PFSK-1 (cell line): ENCODE measurements at regions not wholly inside any gene's neighbourhood (a gene's known extent, or its start where the extent isn't known, plus 50 kb on each side); places are given as distances from the start of the nearest gene placed in this dataset.

Experiments
- FOXP2 ChIP-seq: optimal IDR thresholded peaks from 2 replicates; pipeline ENCODE3; 2011; ENCODE audit warnings: borderline replicate concordance, control low read depth, inconsistent platforms; ENCODE audit not compliant: insufficient read depth; ENCODE audit errors: extremely low read length, extremely low read depth
- POLR2AphosphoS5 ChIP-seq: IDR thresholded peaks from 2 replicates; pipeline ENCODE4 v1.6.1; 2012; ENCODE audit warnings: low read depth, mild to moderate bottlenecking, control low read depth, low read length, moderate library complexity
- SIN3A ChIP-seq: IDR thresholded peaks from 2 replicates; pipeline ENCODE4 v1.6.1; 2012; ENCODE audit warnings: mild to moderate bottlenecking, low read length, moderate library complexity, borderline replicate concordance; ENCODE audit not compliant: insufficient read depth
- TAF1 ChIP-seq: IDR thresholded peaks from 2 replicates; pipeline ENCODE4 v1.6.1; 2012; ENCODE audit warnings: low read length, control low read depth, borderline replicate concordance; ENCODE audit not compliant: insufficient read depth
- TF ChIP-seq, protein P1 (sequence below), 2 experiments: IDR thresholded peaks; 2 replicates each; pipeline versions ENCODE4 v1.6.1 to v1.8.0; 2011 to 2012; ENCODE audit warnings: low read depth in 2 of 2, low read length in 2 of 2, control low read depth in 1 of 2, inconsistent platforms in 1 of 2, mild to moderate bottlenecking in 1 of 2, moderate library complexity in 1 of 2; ENCODE audit not compliant: insufficient read depth in 1 of 2

DNA sequence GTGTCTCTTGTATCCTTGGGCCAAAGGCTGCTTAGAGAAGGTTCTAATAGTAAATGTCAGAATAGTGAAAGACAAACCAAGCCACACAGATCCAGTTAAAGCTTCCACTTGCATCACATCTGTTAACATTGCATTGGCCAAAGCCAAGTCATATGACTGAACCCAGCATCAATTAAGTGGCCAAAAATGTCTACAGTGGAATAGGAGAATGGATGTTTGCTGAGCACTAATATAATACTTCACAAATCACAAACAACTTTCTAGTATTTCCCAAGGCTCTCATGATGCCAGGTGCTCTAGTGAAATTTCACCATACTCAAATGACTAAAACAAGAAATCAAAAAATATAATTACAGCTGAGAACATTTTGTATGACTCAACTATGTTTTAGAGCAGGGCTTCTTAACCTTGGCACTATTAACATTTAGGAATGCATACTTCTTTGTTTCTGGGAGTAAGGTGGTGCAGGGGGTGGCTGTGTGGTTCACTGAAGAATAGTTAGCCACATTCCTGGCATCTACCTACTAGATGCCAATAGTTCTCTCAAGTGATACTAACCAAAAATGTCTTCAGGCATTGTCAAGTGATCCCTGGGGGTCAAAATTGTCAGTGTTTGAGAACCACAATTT is 148.0 kb upstream of the SPTLC3 start:
- TF ChIP-seq POLR2AphosphoS5, result no peak
- TF ChIP-seq SIN3A, result no peak
- TF ChIP-seq FOXP2, result no peak
- no peak for TF ChIP-seq TAF1
- TF ChIP-seq, protein P1, sequence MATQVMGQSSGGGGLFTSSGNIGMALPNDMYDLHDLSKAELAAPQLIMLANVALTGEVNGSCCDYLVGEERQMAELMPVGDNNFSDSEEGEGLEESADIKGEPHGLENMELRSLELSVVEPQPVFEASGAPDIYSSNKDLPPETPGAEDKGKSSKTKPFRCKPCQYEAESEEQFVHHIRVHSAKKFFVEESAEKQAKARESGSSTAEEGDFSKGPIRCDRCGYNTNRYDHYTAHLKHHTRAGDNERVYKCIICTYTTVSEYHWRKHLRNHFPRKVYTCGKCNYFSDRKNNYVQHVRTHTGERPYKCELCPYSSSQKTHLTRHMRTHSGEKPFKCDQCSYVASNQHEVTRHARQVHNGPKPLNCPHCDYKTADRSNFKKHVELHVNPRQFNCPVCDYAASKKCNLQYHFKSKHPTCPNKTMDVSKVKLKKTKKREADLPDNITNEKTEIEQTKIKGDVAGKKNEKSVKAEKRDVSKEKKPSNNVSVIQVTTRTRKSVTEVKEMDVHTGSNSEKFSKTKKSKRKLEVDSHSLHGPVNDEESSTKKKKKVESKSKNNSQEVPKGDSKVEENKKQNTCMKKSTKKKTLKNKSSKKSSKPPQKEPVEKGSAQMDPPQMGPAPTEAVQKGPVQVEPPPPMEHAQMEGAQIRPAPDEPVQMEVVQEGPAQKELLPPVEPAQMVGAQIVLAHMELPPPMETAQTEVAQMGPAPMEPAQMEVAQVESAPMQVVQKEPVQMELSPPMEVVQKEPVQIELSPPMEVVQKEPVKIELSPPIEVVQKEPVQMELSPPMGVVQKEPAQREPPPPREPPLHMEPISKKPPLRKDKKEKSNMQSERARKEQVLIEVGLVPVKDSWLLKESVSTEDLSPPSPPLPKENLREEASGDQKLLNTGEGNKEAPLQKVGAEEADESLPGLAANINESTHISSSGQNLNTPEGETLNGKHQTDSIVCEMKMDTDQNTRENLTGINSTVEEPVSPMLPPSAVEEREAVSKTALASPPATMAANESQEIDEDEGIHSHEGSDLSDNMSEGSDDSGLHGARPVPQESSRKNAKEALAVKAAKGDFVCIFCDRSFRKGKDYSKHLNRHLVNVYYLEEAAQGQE (IDR thresholded peaks at IDR 0.05; ENCODE audit: insufficient read depth in 1 of 2, low read depth in 2 of 2, low read length in 2 of 2), result no peak

DNA sequence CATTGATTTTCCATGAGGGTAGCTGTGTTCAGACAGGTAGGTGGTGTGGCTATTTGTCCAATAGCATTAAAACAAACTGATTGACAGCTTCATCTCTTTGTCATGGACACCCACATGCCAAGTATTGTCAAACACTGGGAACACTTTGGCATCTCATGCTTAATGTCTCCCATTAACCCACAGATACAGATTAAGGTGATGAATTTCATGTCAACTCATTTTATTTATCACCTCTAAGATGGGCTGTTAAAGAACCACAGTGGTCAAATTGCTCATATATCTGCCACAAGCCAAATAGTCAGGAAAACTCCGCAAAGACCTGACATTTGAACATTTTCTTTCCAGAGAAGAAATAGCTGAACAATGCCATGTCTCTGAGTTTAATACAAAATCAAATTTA is 139.1 kb upstream of the SPTLC3 start:
- no peak for TF ChIP-seq FOXP2
- TF ChIP-seq TAF1, result no peak
- TF ChIP-seq SIN3A, result no peak
- TF ChIP-seq, protein P1 (IDR thresholded peaks at IDR 0.05; ENCODE audit: insufficient read depth in 1 of 2, low read depth in 2 of 2, low read length in 2 of 2), result no peak

DNA sequence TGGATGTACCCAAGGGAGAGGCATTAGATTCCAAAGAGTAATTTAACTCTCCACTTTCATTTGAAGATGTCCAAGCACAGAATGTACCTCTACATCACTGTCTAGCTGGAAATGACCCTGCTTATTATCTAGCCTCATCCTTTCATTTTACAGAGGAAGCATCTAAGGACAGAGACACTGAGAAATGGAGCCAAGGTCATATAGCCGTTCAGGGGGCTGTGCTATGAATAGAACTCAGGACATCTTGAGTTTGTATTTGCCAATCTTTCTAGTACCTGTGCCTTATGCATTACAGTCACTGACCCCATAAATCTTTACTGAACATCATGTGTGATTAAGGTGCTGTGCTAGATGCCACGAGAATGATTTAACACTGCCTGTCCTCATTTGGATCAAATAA is 138.2 kb upstream of the SPTLC3 start:
- TF ChIP-seq POLR2AphosphoS5 (no peak), SIN3A (no peak), FOXP2 (no peak), TAF1 (no peak)
- TF ChIP-seq, protein P1 (IDR thresholded peaks at IDR 0.05; ENCODE audit: insufficient read depth in 1 of 2, low read depth in 2 of 2, low read length in 2 of 2), result no peak

DNA sequence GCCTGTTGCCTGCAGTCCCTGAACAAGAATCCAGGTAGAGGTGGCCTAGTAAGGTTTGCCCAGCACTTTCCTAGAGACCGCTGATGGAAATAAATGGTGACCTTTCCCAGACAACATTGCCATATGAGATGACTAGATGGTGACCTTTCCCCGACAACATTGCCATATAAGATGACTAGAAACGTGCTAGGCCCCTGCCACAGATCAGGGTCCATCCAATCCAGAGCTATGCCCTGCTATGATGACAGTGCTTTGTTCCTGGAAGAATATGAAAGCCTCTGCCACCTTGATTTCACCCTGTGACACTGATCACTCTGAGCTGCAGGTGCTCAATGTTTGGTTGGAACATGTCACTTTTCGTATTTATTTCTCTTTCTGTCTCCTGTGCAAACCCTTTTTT is 133.8 kb upstream of the SPTLC3 start:
- TF ChIP-seq FOXP2 (no peak), POLR2AphosphoS5 (no peak), TAF1 (no peak), SIN3A (no peak)
- TF ChIP-seq, protein P1 (IDR thresholded peaks at IDR 0.05; ENCODE audit: insufficient read depth in 1 of 2, low read depth in 2 of 2, low read length in 2 of 2), result no peak
